ENCODE measurements at regions not wholly inside any gene's neighbourhood (a gene's known extent, or its start where the extent isn't known, plus 50 kb on each side); places are given as distances from the start of the nearest gene placed in this dataset.
"Not testable (repeated sequence)": the region's sequence is repeated elsewhere in the genome, so short reads cannot be mapped to it uniquely, and the experiment has no call there.

DNA sequence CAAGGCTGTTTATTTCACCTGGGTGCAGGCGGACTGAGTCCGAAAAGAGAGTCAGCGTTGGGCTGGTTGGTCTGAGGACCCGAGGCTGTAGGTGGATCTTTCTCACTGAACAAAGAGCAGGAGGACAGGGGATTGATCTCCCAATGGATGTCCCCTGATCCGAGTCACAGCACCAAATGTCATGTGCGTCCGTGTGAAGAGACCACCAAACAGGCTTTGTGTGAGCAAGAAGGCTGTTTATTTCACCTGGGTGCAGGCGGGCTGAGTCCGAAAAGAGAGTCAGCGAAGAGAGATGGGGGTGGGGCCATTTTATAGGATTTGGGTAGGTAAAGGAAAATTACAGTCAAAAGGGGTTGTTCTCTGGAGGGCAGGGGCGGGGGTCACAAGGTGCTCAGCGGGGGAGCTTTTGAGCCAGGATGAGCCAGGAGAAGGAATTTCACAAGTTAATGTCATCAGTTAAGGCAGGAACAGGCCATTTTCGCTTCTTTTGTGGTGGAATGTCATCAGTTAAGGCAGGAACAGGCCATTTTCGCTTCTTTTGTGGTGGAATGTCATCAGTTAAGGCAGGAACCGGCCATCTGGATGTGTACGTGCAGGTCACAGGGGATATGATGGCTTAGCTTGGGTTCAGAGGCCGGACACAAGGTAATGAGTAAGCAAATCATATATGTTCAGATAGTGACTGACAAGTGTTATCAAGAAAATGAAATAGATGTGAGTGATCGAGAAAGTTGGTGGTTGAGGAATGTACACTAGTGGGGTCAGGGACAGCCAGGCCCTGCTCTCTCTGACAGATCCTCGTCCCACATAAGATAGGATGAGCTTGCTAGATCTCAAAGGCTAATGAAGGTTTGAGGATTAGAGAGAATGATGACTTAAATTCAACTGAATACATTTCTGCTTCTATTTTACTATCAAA lies 760.0 kb downstream of the KCNT2 start:
- TF ChIP-seq, protein P1, sequence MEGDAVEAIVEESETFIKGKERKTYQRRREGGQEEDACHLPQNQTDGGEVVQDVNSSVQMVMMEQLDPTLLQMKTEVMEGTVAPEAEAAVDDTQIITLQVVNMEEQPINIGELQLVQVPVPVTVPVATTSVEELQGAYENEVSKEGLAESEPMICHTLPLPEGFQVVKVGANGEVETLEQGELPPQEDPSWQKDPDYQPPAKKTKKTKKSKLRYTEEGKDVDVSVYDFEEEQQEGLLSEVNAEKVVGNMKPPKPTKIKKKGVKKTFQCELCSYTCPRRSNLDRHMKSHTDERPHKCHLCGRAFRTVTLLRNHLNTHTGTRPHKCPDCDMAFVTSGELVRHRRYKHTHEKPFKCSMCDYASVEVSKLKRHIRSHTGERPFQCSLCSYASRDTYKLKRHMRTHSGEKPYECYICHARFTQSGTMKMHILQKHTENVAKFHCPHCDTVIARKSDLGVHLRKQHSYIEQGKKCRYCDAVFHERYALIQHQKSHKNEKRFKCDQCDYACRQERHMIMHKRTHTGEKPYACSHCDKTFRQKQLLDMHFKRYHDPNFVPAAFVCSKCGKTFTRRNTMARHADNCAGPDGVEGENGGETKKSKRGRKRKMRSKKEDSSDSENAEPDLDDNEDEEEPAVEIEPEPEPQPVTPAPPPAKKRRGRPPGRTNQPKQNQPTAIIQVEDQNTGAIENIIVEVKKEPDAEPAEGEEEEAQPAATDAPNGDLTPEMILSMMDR (IDR thresholded peaks at IDR 0.05): not testable (repeated sequence)
- not testable (repeated sequence) for TF ChIP-seq ZFX (IDR thresholded peaks at IDR 0.05; ENCODE audit: borderline replicate concordance)

Data from 22Rv1 (cell line).